ENCODE measurements at regions not wholly inside any gene's neighbourhood (a gene's known extent, or its start where the extent isn't known, plus 50 kb on each side); places are given as distances from the start of the nearest gene placed in this dataset.

DNA sequence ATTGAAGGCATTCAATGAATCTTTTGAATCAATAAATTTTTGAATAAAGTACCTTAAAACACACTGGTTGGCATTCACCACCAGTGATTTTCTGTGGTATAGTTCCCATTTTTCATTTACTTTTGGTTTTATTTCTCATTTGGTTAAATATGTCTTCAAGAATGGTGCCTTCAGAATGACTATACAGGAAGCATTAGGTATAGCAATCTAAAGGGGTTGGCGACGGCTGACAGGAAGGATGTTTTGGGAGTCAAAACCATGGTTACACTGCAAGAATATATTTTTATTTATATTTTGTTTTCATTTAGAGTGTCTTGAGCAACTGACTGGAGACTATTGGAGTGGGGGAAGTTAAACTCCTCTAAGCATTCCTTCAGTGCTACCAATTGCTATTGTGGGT is 235.7 kb downstream of the HTR1A start:
- DNase-seq = no peak

DNA sequence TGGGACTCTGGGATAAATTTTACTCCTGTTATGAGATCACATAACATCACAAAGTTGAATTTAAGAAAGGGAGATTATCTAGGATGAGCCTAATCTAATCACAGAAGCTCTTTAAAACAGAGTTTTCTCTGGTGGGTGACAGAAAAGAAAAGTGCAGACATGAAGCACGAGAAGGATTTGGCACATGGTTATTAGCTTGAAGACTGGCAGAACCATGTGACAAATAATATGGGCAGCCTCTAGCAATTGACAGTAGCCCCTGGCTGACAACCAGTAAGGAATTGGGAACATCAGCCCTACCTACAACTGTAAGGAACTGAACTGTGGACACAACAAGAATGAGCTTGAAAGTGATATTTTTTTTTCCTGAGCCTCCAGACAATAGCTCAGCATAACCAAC is 243.1 kb downstream of the HTR1A start:
- no peak for DNase-seq

DNA sequence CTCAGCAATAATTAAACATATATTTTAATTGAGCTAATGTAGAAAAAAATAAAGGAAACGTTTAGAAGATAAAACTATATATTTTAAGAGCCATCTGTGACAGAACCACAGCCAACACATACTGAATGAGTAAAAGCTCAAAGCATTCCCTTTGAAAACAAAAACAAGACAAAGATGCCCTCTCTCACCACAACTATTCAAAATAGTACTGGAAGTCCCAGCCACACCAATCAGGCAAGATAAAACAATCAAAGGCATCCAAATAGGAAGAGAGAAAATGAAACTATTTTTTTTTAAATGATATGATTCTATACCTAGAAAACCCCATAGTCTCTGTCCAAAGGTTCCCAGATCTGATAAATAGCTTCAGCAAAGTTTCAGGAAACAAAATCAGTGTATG is 262.0 kb downstream of the HTR1A start:
- DNase-seq = no peak

DNA sequence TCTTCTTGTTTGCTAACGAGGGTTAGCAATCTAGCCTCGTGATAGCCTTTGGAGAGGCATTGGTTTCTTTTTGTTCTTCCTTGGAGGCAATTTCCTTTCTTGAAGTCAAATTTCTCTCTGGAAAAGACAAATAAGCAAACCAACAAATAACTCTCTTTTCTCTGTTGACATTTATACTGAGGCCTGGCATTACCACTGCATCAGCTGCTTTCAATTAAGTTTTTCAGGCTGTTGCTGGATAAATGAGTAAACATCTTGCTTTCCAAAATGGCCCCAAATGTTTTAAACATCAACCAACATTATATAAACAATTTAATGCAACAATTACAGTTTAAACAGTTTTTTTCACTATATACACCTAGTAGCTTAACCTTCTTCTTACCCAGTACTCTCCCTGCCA is 264.4 kb downstream of the HTR1A start:
- DNase-seq = no peak

DNA sequence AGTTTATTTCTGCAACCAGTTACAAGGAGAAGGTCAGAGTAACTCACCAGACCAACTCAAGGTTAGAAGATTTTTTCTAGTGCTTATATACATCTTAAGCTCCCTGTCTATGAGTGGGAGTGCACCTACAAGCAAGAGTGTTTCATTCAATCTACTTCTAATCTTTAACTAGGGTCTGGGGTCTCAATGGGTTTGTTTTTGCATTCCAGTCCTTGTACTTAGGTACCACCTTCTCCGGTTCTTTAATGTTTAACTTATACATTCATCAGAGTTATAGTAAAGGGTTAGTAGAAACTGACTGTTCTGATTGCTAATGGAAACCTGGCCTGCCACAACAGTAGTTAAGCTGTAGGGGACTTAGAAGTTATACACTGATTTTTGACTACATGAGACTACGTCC is 271.7 kb downstream of the HTR1A start:
- no peak for DNase-seq

DNA sequence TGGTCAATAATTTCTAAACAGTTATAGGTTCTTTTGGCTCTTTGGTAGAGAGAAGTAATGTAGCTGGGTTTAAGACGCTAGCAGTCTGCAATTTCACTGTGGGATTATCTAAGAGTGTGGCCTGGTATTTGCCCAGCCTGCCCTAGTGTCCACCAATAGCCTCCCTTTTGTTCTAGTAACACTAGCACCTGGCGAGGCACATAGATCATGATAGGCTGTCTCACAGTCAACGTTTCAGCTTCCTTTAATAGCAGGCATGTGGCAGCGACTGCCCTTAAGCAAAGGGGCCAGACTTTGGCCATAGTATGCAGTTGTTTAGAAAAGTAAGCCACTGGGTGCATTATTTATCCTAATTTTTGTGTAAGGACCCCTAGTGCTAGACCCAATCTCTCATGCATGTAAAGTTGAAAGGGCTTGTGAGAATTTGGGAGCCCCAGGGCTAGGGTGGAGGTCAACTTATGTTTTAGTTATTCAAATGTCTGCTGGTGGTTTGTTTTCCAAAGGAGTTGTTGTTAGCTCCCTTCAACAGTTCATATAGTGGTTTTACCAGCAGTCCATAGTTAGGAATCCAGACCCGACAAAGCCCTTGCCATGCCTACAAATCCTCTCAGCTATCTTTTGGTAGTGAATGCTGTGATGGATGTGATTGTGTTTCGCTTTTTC is 274.3 kb downstream of the HTR1A start:
- no peak for DNase-seq

DNA sequence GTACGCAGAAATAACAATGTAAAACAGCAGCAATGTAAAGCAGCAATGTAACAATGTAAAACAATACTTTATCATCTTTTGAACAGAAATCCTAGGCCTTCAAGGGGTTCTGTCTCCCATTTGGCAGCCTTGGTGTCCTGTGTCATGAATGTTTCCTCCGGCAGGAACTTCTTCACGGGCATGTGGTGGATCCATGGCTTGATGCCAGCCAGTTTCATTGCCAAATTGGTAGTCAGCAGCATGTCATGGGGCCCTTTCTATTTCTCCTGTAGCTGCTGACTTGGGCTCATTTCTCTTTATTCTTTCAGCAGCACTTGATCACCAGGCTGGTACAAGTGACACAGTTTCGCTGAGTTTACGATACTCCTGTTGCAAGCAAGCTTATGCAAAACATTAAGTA is 275.3 kb downstream of the HTR1A start:
- no peak for DNase-seq

DNA sequence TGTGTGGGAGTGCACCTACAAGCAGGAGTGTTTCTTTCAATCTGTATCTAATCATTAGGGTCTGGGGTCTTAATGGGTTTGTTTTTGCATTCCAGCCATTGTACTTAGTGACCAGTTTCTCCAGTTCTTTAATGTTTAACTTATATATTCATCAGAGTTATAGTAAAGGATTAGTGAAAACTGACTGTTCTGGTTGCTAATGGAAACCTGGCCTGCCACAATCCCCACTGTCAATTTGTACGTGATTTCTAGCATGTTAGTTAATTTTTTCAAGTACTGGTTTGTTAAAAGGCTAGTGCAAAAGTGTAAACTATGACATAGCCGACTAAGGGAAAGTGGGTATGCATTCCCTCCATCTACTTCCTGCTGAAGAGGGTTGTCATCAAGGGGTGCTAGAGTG is 276.1 kb downstream of the HTR1A start:
- no peak for DNase-seq

DNA sequence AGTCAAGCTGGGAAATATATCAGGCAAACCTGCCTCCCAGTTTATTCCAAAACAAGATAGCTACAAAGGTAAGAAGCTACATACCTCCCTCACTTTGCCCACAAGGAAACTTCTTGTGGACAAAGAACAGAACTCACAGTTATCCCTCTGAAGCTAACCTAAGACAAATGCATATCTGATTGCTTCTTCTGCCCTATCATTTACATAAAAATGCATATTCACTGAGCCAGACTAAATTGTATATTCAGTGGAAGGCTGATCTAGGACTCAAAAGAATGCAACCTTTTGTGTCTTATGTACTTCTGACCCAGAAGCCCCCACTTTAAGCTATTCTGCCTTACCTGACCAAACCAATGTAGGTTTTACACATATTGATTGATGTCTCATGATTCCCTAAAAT is 276.8 kb downstream of the HTR1A start:
- DNase-seq = no peak

DNA sequence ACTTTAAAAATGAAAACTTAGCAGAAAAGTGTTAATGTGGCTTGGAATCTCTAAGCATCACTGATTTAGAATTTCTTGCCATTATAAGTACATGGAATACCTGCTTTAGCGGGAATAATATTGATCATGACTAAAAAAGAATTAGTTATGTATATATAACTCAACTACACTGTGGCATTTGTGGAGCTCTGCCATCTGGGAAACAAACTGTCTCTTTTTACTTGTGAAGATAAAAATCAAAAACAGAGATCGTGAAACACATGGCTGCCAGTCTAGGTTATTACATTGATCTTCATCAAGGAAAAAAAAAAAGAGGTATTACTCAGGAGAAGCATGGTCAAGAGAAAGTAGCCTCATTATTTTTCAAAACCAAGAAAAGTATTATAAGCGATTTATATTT is 287.4 kb downstream of the HTR1A start:
- DNase-seq = no peak

DNA sequence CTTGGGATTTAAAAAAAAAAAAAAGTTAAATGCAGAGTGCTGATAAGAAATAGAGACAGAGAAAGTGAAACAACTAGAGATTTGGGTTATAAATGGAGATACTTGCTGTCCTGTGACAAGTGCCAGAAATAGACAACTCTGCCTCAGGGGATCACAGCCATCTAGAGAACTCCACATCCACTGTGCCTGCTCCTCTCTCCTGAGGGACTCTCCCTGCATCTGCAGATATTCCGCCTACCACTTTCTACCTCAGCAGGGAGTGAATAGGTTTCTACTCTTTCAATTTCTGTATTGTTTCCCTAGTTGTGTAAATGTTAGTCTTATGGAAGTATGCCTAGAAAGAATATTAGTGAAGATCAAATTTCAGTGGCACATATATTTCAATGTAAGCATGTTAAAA is 307.2 kb downstream of the HTR1A start:
- no peak for DNase-seq

DNA sequence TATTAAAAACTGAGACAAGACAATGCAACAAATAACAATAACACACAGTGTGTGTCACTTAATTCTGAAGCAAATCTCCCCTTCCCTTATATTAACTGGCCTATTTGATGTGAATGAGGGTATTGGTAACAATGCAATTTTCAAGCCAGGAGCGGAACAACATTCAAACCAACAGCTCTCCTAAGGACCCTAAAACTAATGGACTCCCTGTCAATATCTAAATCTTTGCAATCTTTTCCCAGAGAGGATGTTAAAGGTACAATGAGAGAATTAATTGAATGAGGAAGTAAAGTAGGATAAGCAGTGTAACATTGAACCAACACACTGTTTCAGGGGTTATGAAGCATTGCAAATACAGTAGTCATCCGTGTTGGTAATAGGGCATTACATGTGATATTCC is 311.7 kb downstream of the HTR1A start:
- no peak for DNase-seq

DNA sequence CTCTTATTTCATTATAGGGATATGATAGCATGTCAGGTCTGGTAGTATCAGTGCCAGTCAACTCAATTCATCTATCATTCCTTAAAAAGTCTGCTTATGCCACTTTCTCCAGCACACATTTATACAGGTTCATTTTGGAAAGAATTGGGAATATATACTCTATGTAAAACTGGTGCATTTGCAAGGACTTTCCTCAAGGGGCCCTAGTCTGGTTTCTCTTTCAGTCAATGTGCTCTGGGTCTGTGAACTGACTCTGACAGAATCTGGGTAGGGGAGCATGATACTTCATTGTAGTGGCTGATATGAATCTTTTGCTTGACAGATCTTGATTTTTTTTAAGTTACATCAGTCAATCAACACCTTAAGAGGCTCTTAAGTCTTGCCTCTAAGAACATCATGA is 313.9 kb downstream of the HTR1A start:
- no peak for DNase-seq

DNA sequence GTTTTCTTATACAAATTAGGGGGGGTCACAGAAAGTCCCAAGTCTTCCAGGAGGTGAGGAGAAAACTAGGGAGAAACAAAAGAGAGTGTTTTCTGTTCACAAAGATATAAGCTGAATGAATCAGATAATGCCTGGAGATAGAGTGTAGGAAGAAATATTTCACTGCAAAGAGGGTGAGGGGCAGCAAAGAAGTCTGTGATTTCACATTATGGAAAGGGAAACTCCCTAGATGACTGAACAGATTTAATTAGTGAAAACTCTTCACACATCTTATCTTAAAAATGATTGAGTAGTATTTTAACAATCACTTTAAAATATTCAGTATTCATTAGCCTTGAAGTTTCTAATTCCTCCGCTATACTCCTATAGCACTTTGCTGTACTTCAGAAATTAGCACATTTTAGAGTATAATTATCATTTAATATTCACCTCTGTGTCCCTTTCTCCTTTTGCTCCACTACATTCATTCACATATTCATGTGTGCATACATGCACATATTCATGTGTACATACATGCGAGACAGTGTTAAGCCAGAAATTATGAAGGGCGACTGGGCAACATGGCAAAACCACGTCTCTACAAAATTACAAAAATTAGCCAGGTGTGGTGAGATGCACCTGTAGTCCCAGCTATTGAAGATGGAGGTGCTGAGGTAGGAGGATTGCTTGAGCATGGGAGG is 332.2 kb downstream of the HTR1A start:
- no peak for DNase-seq

DNA sequence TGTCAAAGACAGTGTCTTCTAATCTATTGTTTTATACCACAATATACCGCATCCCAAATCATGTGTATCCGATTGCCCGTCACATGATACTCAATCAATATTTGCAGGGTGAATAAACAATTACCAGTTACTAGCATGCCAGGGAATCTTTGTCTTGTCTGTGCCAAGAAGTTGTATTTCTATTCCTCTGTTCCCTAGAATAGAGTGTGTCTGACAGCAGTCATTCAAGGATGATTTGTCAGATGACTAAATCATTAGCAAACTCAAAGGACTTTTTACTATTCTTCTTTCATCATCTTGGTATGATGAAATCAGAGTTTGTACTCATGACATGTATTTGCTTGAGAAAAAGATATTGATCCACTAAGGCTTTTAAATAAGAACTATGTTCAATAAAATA is 348.8 kb downstream of the HTR1A start:
- no peak for DNase-seq

DNA sequence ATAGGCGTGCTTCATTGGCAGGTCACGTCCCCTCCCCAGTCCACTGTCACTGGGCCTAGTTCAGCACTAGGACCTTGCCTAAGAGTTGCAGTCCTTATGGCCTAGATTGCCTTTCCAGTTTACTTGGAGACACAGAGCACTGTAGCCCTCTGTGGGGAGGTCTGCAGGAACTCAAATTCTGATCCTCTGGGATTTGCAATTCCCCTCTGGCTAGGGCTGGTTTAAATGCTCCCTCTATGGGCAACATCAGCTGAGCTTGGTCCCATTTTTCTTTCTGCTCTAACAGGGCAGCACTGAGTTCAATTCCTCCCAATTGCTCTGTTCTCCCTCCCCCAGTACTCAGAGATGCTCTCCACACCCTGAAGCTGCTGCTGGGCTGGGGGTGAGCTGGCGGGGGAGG is 358.2 kb downstream of the HTR1A start:
- no peak for DNase-seq

DNA sequence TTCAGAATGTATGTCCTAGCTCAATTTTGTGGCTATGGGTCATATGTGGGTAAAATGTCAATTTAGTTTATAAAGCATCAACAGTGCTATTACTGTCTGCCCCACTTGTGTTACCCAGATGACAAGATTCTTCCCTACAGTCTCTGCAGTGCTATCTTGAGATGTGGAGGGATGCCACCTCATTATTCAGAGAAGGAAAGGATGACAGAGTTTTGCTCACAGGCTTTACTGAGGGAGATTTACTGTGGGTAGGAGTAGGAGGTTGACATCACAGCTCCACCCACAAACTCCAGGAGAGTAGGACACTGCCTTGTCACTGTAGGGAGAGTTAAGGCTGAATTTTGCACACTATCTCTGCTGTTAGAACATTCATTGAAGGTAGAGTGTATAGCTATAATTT is 359.3 kb downstream of the HTR1A start:
- DNase-seq = no peak

DNA sequence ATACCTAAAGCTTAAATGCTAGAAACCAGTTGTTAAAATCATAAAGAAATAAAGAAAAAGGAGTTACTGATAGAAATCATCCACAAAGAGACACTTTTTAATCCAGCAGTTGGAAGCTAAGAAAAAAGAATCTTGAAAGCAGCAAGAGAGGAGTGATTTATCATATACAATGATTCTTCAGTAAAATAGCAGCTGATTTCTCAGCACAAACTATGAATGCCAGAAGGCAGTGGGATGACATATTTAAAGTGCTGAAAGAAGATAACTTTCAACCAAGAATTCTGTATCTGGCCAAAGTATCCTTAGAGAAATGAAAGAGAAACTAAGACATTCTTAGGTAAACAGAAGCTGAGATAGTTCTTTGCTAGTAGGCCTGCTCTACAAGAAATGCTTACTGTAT is 366.0 kb downstream of the HTR1A start:
- no peak for DNase-seq

DNA sequence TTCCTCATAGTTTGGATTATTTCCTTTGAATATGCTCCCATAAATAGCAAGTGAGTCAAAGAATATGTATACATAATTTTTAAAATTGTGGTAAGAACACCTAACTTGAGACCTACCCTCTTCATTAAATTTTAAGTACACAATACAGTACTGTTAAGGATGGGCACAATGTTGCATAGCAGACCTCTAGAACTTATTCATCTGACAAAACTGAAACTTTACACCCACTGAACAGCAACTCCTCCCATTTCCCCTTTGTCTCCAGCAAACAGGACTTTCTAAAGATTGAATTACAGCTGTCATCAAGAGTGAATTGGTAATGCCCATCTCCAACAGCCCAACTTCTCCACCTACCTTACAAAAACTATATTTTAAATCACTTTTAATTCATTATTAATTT is 388.9 kb downstream of the HTR1A start:
- no peak for DNase-seq

DNA sequence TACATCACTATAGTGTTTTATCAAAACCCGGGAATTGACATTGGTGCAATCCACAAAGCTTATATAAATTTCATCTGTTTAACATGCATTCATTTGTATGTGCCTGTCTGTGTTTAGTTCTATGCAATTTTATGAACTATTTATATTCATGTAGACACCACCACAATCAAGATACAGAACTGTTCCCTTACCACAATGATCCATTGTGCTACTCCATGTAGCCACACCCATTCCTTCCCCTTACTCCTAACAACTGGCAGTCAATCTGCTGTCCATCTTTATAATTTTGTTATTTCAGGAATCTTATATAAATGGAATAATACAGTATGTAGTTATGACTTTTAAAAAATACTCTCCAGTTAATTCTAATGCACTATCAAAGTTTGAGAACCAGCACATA is 389.5 kb downstream of the HTR1A start:
- DNase-seq = no peak

DNA sequence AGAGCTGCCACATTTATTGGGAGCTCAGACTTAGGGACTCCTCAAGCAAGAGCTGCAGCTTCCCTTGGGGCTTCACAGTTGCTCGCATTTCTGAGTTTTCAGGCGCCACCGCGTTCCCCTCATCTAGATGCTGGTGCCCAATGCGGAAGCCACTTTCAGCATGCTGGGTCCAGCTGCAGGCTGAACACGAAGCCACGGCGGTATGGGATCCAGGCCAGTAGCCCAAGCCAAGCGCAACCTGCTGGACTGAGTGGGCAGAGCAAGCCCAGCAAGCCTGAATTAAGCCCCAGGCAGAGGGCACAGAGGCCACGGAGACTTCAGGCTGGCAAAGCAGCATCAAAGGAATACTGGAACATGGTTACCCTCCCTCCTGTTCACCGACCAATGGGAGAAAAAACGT is 391.5 kb downstream of the HTR1A start:
- no peak for DNase-seq

DNA sequence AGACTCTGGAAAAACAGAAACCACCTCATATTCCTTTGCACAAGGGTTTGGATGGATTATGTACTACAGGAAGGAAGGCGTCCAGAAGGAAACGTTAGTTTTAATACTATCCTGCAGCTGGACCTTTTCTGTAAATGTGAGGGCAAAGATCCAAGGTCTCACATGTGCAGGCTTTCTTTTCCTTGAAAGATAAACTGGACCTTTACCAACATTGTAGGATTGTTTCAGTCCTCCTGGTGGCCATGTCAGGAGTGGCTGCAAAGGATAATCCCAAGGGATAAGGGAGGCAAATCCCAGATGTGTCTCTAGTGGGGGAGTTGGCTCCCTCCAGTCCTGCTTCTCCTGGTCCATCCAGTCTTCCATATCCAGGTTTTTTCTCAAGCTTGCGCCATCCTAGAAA is 397.5 kb downstream of the HTR1A start:
- DNase-seq = no peak

DNA sequence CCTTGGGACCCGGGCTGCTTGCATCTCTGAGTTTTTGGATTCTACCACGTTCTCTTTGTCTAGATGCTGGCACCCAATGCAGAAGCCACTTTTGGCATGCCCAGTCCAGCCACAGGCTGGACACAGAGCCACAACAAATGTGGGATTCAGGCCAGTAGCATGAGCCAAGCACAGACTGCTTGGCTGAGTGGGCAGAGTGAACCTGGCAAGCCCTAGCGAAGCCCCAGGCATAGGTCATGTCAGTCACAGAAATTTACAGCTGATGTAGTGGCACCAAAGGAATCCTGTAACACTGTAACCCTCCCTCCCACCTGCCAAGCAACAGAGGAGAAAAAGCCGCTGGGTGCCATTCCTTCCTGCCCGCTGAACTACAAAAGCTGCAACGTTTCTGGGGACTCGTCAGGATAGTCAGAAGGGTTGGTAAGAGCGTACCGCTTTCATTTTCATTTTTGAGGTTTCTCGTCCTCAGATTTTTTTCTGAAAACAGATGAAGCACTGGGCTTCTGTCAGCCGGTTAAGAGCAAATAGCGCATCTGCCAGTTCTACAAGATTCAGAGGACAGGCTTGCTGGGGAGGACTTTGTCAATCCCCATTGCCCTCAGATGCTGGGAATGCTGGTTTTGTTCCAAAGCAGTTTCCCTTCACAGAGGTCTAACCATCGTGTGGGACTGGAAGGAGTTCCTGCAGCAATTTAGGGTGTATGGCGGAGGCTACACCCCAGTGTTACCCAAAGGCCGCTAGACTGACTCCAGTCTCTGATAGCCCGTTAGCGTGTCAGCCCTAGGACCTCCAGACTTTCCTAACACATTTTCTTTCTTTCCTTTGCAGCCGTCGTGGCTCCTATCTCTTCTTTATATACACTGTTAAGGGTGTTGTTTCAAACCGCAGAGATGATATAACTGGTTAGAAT is 399.0 kb downstream of the HTR1A start:
- DNase-seq = no peak

DNA sequence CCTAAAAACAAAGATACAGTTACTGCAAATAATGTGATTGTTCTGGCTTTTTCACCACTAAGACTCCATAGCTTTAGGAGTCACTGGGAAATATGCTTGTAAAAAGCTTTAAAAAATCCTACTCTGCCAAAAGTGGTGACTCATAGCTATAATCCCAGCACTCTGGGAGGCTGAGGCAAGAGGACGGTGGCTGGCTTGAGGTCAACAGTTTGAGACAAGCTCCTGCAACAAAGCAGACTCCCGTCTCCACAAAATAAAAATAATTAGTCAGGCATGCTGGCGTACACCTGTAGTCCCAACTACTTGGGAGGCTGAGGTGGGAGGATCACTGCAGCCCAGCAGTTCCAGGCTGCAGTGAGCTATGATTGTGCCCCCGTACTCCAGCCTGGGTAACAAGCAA is 406.4 kb downstream of the HTR1A start:
- no peak for DNase-seq
